ENCODE measurements at regions not wholly inside any gene's neighbourhood (a gene's known extent, or its start where the extent isn't known, plus 50 kb on each side); places are given as distances from the start of the nearest gene placed in this dataset.
"Not testable (repeated sequence)": the region's sequence is repeated elsewhere in the genome, so short reads cannot be mapped to it uniquely, and the experiment has no call there.

DNA sequence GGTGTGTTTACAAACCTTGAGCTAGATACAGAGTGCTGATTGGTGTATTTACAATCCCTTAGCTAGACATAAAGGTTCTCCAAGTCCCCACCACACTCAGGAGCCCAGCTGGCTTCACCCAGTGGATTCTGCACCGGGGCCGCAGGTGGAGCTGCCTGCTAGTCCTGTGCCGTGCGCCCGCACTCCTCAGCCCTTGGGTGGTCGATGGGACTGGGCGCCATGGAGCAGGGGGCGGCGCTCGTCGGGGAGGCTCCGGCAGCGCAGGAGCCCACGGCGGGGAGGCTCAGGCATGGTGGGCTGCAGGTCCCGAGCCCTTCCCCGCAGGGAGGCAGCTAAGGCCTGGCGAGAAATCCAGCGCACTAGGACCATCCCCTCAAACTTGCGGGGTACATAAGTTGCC lies 124.2 kb upstream of the EEF2KMT start:
- not testable (repeated sequence) for FAIRE-seq

DNA sequence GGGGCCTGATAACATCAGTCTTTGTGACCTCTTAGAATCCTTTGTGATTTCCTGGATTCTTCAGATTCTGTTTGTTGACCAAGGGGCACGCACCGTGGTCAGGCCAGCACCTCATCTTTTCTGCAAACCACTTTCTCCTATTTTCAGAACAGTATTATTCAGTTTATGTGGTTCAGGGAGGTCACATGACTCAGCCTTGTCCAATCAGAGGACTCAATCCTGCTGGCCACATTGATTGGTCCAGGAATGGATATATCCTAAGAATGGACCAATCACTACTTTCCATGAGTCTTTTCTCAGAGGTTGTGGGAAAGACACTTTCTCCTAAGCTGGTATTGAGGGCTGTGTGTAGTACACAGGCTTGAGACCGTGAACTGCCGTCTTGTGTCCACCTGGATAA lies 123.1 kb upstream of the EEF2KMT start:
- FAIRE-seq, result no peak

DNA sequence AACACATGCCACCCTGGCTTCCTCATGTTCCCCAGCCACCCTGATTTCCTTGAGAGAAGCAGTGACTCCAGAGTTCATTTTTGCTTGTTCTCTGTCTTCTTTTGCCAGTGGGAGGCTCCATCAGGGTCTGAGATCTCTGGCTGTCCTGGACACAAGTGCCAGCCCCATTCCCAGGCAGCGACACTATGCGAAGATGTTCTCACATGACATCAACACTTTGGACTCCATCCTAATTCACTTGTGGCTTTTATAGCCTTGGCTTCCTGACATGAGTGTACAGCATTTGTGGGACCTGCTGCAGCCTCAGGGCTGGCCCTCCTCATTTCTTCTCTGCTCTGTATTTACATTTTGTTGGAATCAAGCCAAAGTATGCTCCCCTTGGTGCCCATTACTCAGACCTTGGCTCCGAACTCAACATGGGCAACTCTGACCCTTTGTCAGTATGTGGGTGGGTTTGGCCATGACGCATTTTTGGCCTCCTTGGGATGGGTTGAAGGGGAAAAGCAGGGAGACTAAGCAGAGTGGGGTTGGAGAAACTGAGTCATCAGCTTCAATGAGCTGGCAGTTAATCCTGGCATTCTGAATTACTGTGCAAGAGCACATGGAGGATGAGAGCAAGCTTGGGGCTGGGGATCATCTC lies 119.0 kb upstream of the EEF2KMT start:
- FAIRE-seq, result no peak

DNA sequence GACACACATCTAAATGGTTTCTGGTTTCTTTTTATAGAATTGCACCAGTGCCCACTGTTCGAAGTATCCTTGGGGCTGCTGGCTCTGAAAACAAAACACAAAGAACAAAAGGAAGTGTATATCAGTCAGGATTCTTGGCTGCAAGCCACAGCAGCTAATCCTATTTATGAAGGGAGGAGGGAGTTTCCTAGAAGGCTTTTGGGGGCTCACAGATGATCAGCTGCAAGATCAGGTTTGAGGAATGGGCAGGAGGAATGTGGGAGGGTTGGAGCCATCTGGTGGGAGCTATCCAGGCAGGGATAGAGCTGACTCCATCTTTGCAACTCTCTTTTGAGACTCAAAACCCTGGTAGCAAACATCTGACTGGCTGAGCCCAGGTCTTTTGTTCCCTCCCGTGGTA lies 118.3 kb upstream of the EEF2KMT start:
- no peak for FAIRE-seq

DNA sequence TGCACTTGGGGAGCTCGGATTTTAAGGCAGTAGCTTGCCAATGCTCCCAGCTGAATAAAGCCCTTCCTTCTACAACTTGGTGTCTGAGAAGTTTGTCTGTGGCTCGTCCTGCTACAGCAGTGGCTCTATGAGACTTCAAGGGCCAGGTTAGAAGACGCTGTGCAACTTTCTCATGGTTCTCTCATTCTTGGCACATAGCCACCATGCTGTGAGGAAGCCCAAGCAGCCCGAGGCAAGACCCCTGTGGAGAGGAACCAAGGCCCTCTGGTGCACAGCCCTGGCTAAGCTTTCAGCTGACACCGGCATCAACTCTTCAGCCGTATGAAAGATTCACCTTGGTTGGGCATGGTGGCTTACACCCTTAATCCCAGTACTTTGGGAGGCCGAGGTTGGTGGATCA lies 116.9 kb upstream of the EEF2KMT start:
- no peak for FAIRE-seq

DNA sequence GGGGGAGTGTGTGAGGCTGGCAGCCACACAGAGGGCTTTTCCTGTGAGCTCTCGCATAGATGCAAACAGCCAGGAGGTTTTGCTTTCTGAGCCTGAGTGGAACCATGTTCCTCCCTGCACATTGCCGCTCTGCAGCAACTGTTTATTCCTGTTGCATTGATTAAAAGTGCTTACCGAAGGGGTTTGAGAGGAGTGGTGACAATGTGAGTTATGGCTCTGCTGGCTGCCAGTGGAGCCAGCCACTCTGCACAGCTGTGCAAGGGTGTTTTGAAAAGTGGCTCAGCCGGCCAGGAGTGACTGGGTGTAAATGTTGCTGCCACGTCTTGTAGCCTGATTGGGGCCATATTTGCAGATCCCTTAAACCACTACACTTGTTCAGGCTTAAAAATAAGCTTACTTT lies 114.9 kb upstream of the EEF2KMT start:
- FAIRE-seq, result not testable (repeated sequence)

DNA sequence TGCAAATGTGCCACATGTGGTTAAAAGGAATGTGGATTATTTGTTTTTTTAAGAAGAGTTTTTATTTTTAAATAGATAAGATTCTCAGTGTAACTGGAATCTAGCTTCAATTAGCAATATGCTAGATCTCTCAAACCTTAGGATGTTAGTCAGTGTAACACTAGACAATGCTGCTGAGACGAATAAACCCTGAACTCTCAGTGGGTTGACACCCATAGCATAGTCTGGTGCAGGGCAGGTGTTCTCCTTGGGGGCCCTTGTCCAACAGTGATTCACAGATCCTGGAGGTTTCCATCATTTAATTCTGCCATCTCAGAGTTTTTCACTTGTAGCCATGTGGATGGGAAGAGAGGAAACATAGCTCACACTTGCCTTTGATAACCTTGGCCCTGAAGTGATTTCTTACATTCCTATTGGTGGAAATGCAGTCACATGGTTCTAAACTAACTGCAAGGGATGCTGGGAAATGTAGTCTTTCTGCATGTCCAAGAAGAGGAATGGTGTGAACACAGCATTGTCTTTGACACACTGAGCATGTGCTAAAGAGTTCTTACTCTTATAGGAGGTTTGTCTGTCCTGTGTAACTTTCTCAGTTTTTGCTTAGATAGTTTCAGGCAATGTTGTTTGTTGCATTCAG lies 110.4 kb upstream of the EEF2KMT start:
- FAIRE-seq, result not testable (repeated sequence)

DNA sequence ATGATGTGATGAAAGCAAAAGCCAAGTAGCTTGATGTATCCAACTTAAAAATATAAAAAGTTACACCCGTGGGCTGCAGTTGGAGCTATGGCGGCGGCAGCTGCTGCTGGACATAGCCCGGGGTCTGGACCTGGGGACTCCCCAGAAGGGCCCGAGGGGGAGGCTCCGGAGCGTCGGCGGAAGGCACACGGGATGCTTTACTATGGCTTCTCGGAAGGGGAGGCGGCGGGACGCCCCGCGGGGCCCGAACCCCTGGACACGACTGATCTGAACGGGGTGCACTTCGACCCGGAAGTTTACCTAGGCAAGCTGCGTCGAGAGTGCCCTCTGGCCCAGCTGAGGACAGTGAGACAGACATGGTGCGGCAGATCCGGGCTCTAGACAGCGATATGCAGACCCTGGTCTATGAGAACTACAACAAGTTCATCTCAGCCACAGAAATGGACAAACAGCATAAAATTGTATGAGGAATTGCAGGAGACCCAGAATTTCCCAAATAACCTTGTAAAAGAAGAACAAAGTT lies 109.5 kb upstream of the EEF2KMT start:
- FAIRE-seq, result no peak

DNA sequence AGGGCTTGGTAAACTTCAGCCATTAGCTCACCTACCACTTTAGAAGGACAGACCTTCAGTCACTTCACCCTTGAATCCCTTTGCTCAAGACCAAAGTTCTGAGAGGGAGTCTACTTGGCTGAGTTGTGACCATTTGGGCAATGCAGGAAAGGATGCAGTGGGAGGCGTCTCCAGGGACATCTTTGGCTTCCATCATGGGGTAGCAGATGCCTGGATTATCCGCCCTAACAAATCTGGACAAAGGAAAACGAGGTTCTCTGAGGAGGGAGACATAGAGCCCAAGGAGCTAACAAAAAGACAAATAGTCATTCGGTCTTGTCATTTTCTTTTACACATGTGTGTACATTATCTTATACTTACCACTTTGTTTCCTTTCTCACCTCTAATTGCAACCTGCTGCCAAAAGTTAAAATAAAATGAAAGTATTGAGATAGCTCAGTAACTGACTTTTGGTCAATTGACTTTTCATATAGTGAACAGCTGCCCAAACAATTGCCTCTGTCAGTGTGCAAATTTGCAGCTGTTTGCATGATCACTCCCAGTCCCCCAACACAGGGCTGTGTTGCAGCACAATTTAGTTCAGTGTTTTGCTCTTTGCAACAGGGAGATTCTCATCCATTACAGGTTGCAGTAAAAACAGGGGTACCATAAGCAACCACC lies 108.9 kb upstream of the EEF2KMT start:
- FAIRE-seq, result no peak

DNA sequence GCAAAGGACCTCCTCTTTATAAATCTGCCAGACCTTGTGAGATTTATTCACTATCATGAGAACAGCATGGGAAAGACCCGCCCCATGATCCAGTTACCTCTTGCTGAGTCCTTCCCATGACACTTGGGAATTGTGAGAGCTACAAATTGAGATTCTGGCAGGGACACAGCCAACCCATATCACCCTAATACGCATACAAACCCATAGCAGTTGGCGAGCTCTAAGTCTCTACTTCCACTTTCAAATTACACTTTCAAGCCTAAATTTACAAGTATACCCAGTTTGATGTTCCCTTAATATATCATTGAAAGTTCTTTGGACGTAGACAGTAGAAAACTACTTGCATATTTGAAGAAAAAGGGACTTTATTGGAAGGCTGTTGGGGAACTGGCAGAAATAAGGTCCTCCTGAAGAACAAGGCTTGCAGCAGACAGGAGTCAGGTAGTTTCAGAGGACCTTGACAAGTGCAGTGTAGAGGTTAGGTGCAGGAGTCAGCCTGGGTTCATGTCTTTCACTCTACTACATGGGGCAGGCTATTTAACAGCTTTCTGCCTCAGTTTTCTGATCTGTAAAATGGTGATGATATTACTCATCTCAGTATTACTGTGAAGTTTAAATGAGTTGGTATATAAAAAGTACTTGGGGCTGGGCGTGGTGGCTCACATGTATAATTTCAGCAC lies 107.9 kb upstream of the EEF2KMT start:
- FAIRE-seq, result no peak

DNA sequence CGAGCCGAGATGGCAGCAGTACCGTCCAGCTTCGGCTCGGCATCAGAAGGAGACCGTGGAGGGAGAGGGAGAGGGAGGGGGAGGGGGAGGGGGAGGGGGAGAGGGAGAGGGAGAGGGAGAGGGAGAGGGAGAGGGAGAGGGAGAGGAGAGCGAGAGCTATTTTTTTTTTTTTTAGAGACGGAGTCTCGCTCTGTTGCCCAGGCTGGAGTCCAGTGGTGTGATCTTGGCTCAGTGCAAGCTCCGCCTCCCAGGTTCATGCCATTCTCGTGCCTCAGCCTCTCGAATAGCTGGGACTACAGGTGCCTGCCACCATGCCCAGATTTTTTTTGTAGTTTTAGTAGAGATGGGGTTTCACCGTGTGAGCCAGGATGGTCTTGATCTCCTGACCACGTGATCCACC lies 106.1 kb upstream of the EEF2KMT start:
- not testable (repeated sequence) for FAIRE-seq

DNA sequence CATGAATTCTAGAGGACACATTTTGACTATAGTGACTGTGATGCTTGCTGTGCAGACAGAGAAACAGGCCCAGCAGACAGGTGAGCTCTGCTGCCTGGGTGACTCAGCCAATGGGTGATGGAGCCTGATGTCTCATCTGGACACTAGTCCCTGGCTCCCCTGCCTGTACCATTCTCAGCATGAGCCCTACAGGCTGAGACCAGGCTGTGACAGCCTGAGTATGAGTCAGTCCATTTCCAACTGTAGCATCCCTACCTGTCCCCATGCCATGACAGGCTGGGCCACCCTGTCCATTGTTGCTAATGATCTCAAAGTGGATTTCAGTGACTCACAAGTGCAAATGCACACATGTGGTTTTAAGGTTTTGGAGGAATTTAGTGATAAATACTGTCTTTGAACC lies 102.5 kb upstream of the EEF2KMT start:
- no peak for FAIRE-seq

DNA sequence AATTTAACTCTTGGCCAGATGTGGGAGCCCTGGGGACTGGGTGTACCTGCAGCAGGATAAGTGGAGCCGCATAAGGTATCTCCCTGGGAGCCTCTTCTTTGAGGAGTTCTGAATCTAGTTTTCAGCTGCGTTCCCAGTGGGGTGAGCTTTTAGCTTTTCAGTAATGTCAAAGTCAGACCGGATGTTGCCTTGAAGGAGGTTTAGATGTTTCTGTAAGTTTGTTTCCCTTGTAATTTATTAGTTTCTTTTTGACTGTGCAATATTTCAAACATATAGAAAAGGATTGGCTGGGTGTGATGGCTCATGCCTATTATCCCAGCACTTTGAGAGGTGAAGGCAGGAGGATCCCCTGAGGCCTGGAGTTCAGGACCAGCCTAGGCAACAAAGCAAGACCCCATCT lies 98.6 kb upstream of the EEF2KMT start:
- no peak for FAIRE-seq

DNA sequence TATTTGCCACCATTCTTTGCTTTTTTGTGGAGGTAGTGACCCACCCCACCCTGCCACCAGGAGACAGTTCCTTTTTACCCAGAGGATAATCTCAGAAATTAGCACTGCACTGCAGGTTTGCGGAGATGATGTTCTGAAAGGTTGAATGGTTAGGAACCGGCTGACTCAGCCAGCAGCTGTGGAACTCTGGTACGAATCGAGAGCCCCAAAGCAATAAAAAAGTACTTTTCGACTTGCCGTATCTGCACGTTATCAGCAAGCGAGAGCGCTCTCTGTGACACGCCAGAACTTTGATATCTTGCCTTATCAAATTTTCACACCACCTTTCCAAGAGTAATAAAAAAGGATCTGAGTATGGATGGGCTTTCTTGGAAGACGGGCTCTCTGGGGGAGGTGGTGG lies 96.3 kb upstream of the EEF2KMT start:
- no peak for FAIRE-seq

DNA sequence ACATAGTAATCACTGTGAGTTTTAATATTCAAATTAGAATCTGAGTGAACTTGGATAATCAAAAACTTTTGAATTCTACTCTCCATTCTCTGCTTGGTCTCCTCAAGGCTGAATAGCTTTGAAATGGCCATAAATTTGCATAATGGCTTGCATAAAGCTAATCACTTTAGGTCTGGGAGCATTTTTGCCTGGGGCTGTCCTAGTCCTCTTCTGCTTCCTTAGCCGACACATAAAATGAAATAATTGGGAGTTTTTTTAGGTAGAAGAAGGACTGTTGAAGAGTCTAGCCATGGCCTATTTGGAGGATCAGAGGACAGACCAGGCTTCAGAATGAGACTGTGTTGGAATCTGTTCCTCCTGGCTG lies 91.4 kb upstream of the EEF2KMT start:
- no peak for FAIRE-seq

DNA sequence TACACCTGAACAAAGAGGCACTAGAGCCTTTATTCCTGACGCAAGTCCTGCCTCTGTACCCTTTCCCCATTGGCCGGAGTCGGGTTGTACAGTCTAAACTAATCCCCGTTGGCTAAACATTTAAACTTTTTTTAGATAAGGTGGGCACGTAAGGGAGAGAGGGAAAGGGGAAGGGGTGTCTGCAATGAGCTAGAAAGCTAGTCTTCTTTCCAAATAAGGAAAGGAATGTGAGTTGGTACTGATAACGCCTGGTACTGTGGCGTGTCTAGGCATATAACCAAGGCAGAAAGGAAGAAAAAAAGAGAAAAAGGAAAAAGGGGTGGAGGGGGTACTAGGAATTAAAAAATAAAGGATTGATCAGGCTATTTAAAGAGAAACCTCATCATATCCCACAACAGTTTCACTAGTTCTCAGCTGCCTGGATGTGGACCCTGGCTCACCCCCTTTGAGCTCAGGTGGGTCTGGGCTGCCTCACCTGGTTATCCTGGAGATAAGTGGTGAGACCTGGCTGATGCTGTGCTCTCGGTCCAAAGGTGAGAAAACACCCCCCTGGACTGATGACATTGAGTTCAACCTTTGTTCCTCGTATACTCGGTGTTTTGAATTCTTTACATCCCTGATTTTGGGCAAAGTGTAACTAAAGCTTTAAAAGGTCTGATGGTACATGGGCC lies 90.9 kb upstream of the EEF2KMT start:
- no peak for FAIRE-seq

DNA sequence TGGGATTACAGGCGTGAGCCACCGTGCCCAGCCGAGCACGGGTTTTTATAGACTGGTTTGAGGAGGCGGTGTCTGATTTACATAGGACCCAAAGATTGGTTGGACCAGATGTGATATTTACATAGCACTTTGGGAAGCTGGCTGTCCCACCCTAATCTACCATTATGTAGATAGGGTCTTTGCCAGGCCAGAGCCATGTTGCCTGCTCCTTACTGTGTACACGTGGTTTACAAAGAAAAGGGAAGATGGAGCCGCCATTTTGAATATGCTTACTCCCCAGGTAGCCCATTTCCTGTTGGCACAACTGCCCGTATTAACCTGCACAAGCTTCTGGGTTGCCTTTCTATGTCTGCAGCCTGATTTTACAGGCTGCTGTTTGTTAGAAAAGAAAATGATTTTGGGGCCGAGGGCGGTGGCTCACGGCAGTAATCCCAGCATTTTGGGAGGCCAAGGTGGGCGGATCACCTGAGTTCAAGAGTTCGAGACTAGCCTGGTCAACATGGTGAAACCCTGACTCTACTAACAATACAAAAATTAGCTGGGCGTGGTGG lies 89.9 kb upstream of the EEF2KMT start:
- FAIRE-seq, result no peak

DNA sequence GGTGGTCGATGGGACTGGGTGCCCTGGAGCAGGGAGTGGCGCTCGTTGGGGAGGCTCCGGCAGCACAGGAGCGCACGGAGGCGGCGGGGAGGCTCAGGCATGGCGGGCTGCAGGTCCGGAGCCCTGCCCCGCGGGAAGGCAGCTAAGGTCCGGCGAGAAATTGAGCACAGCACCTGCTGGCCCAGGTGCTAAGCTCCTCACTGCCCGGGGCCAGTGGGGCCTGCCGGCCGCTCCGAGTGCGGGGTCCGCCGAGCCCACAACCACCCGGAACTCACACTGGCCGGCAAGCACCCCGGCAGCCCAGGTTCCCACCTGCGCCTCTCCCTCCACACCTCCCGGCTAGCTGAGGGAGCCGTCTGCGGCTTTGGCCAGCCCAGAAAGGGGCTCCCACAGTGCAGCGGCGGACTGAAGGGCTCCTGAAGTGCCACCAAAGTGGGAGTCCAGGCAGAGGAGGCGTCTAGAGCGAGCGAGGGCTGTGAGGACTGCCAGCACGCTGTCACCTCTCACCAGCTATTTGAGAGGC lies 88.8 kb upstream of the EEF2KMT start:
- FAIRE-seq, result no peak

DNA sequence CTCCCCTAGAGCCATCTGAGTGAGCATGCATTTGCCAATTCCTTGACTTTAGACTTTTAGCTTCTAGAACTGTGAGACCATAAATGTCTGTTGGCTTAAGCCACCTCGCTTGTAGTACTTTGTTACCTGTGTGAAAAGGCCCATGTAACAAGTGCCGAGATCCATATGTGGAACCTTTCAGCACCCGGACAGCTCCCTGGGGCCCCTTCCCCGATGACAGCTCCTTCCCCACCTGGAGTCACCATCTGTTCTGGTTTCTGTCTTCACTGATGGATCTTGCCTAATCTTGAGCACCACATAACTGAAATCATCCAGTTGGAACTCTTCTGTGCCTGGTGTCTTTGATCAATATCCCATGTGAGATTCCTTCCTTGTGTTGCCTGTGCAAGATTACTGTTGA lies 78.9 kb upstream of the EEF2KMT start:
- FAIRE-seq, result no peak

DNA sequence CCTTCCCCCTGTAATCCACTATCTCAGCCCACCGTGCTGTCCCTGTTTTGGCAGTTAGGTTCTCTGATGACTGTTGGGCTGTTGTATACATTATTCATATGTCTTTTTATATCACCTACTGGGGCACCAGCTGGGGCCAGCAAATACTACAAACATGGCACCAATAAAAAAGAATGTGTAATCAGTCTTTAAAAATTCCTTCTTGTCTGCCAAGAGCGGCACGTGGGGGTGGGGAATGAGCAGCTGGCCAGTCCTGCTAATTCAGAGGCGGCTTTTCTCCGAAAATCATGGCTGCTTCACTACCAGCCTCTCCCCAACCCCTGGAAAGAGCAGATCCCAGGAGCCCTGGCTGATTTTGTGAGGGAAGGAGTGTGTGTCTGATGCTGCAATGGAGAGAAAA lies 77.7 kb upstream of the EEF2KMT start:
- no peak for FAIRE-seq

DNA sequence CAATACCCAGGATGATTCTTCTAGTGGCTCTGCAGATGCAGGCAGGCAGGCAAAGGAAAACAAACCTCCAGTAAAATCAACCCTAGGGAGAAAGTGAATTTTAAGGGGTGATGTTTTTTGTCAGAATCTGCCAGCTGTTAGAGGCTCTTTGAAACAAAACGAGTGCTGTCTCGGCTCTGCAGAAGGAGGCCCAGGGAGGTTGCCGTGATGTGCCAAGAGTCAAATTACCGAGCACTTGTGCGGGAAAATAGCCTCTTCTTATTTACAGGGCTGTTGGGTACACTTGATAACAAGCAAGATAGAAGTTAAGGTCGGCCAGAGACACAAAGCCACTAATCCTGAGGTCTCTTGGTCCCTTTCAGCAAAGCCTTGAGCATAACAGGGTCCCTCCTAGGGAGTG lies 68.9 kb upstream of the EEF2KMT start:
- FAIRE-seq, result no peak

DNA sequence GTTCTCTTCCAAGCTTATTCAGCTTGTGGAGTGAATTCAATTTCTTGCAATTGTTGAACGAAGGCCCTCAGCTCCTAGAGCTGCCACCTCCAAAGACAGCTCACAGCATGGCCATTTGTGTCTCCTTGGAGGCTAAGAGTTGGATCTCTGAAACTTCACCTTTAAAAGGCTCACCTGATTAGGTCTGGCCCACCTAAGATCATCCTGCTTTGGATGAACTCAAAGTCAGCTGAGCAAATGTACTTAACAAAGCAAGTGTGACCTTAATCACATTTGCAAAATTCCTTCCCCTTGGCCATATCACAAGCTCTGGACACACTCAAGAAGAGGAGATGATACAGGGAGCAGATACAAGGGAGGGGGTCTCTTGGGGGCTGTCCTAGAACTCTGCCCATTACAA lies 67.8 kb upstream of the EEF2KMT start:
- FAIRE-seq, result not testable (repeated sequence)

DNA sequence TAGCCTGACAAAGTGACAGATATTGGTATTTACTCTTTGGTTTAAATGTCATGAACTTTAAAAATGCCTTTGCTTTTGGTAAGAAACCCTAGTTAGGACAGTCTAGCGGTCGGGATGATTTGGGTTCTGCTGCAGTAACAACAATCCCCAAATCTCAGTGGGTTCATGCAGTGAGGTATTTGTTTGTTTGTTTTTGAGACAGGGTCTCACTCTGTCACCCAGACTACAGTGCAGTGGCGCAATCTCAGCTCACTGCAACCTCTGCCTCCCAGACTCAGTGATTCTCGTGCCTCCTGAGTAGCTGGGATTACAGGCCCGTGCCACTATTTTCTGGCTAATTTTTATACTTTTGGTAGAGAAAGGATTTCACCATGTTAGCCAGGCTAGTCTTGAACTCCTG lies 65.2 kb upstream of the EEF2KMT start:
- not testable (repeated sequence) for FAIRE-seq

All from endometrium (tissue), 2 donors.